T-helper 2 cell treated with Interferon-gamma antibody and Interleukin-4, amounts not matched to agents 5 μg/mL and 100 μg/mL, for 36 hours (primary cell): ENCODE measurements at regions not wholly inside any gene's neighbourhood (a gene's known extent, or its start where the extent isn't known, plus 50 kb on each side); places are given as distances from the start of the nearest gene placed in this dataset.
"Not testable (repeated sequence)": the region's sequence is repeated elsewhere in the genome, so short reads cannot be mapped to it uniquely, and the experiment has no call there.

Source experiments
- DNase-seq: peaks from one replicate; pipeline ENCODE4 v3.0.0; 2021; ENCODE audit warnings: low spot score
- H3K27ac Mint-ChIP-seq: one replicate; pipeline ENCODE4 v1.8.0; 2021; ENCODE audit warnings: mild to moderate bottlenecking, mixed read lengths
- H3K27me3 Mint-ChIP-seq: one replicate; pipeline ENCODE4 v1.8.0; 2021; ENCODE audit warnings: low read depth, mixed read lengths
- H3K36me3 Mint-ChIP-seq: one replicate; pipeline ENCODE4 v1.8.0; 2021; ENCODE audit warnings: low read depth, mixed read lengths
- H3K4me1 Mint-ChIP-seq: one replicate; pipeline ENCODE4 v1.8.0; 2021; ENCODE audit warnings: low read depth, mixed read lengths
- H3K4me3 Mint-ChIP-seq: one replicate; pipeline ENCODE4 v1.8.0; 2022; ENCODE audit warnings: mild to moderate bottlenecking, moderate library complexity, mixed read lengths
- H3K9me3 Mint-ChIP-seq: one replicate; pipeline ENCODE4 v1.8.0; 2021; ENCODE audit warnings: mixed read lengths

DNA sequence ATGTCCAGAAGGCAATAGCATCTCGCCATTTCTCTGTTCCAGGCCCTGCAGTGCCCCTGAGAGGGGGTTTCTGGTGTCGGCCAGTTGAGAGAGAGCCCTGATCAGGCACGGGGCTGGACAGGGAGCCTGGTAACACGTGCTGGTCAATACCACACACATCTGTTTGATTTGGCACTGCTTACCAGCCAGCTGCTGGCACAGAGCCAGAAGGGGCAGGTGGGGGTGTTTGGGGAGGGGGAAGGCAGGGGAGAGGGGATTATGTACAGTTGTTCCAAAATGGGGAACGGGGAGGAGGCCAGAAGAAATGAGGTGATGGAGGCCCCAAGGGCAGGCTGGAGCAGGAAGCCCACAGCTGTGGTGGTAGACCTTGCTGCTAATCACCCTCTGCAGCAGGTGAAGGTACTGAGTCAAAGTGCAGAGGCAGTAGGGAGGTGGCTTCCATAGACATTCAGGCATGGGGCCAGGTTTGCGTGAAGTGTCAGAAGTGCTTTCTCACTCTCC lies 153.5 kb upstream of the LPP start:
- H3K4me1 Mint-ChIP-seq: peaks cover 75% of the 10 kb centered on the region
- peak overlapping the region; percentile 81 for H3K4me3 Mint-ChIP-seq
- DNase-seq: no peak
- H3K36me3 Mint-ChIP-seq: peaks cover 6% of the 10 kb centered on the region
- no peaks in the 10 kb centered on the region for H3K27me3 Mint-ChIP-seq
- H3K27ac Mint-ChIP-seq: peak overlapping the region; percentile 97
- peaks cover 4% of the 10 kb centered on the region for H3K9me3 Mint-ChIP-seq

GRCh38 chr3:188001093-188001492 lies 152.9 kb upstream of the LPP start:
- H3K27me3 Mint-ChIP-seq: no peaks in the 10 kb centered on the region
- peaks cover 5% of the 10 kb centered on the region for H3K36me3 Mint-ChIP-seq
- DNase-seq: no peak
- H3K4me3 Mint-ChIP-seq: peak overlapping the region; percentile 81
- H3K27ac Mint-ChIP-seq: peak overlapping the region; percentile 97
- peaks cover 4% of the 10 kb centered on the region for H3K9me3 Mint-ChIP-seq
- H3K4me1 Mint-ChIP-seq: peaks cover 69% of the 10 kb centered on the region

DNA sequence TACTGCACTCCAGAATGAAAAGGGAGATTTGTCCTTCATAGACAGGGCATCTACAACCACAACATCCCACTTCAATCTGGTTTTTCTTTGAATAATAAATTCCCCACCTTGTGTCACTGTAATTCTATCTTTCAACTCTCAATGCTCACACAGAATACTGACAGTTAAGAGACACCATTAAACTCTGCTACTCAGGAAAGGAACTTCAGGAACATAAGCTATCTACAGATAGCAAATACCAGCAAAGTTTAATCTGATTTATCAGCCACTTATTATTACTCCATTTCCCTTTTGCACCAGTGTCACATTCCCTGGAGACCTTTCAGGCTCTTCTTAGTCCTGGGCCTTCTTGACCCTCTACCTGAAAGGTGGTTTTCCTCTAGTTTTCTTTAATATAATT lies 152.0 kb upstream of the LPP start:
- H3K9me3 Mint-ChIP-seq: peaks cover 4% of the 10 kb centered on the region

GRCh38 chr3:188002626-188003138 lies 151.3 kb upstream of the LPP start:
- DNase-seq: no peak
- Mint-ChIP-seq H3K9me3 (peaks cover 4% of the 10 kb centered on the region), H3K4me1 (peaks cover 65% of the 10 kb centered on the region), H3K36me3 (peaks cover 4% of the 10 kb centered on the region), H3K4me3 (no peak overlapping the region), H3K27ac (no peak overlapping the region), H3K27me3 (no peaks in the 10 kb centered on the region)

More for the DNA sequence above, 152.0 kb upstream of the LPP start:
- H3K4me3 Mint-ChIP-seq: no peak overlapping the region
- H3K27me3 Mint-ChIP-seq: no peaks in the 10 kb centered on the region
- DNase-seq: no peak
- H3K4me1 Mint-ChIP-seq: peaks cover 68% of the 10 kb centered on the region
- H3K36me3 Mint-ChIP-seq: peaks cover 4% of the 10 kb centered on the region
- peak overlapping the region; percentile 12 for H3K27ac Mint-ChIP-seq

GRCh38 chr3:188003188-188004171 lies 150.5 kb upstream of the LPP start:
- no peak for DNase-seq
- no peak overlapping the region for H3K4me3 Mint-ChIP-seq
- peaks cover 61% of the 10 kb centered on the region for H3K4me1 Mint-ChIP-seq
- H3K36me3 Mint-ChIP-seq: peaks cover 4% of the 10 kb centered on the region
- H3K27ac Mint-ChIP-seq: peak overlapping the region; percentile 38
- peaks cover 8% of the 10 kb centered on the region for H3K9me3 Mint-ChIP-seq
- H3K27me3 Mint-ChIP-seq: no peaks in the 10 kb centered on the region

- Mint-ChIP-seq H3K36me3 (peaks cover 4% of the 10 kb centered on the region), H3K9me3 (peaks cover 10% of the 10 kb centered on the region), H3K4me3 (no peak overlapping the region), H3K27me3 (peaks cover 5% of the 10 kb centered on the region), H3K4me1 (peaks cover 30% of the 10 kb centered on the region), H3K27ac (no peak overlapping the region)
- DNase-seq: no peak
These were observed 147.1 kb upstream of the LPP start for GRCh38 chr3:188006726-188007393.

DNA sequence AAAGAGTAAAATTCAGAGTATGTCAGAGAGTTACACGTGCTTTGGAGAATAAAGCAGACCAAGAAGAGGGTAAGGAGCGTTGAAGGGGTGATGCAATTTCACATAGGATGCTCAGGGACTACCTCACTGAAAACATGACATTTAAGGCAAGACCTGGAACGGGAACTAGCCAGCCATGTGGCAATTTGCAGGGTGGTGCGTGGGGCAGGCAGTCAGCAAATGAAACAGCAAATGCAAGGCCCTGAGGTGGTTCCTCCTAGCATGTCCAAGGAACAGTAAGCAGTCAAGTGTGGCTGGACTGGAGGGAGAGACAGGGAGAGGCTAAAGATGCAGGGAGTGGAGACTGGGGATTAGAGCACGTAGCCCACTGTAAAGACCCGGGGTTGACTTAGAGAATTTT lies 146.1 kb upstream of the LPP start:
- H3K36me3 Mint-ChIP-seq: peaks cover 4% of the 10 kb centered on the region
- no peak for DNase-seq
- H3K4me1 Mint-ChIP-seq: peaks cover 20% of the 10 kb centered on the region
- H3K27me3 Mint-ChIP-seq: peaks cover 5% of the 10 kb centered on the region
- peaks cover 10% of the 10 kb centered on the region for H3K9me3 Mint-ChIP-seq
- H3K4me3 Mint-ChIP-seq: no peak overlapping the region
- H3K27ac Mint-ChIP-seq: no peak overlapping the region

DNA sequence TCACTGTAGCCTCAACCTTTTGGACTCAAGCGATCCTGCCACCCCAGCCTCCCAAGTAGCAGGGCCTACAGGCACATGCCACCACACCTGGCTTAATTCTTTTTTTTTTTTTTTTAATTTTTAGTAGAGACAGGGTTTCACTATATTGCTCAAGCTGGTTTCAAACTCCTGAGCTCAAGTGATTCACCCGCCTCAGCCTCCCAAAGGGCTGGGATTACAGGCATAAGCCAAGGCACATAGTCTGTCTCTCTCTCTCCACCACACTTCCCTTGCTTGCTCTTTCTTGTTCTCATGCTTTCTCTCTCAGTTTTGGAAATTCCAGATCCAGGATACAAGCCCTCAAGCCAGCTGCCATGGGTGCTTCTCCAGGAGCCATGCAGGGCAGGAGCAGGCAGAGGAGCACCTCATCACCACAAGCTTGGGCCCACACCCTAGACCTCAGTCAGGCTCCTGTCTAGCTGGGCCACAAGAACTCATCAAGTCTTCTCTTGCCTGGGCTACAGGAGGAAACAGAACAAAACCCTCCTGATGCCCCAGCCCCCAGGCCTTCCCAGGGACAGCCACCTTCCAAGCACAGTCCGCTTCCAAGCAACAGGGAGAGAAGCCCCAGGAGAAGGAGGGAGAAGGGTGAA lies 145.3 kb upstream of the LPP start:
- Mint-ChIP-seq H3K27me3 (peaks cover 10% of the 10 kb centered on the region), H3K36me3 (peaks cover 4% of the 10 kb centered on the region), H3K9me3 (peaks cover 10% of the 10 kb centered on the region), H3K27ac (peak overlapping the region; percentile 34), H3K4me1 (peaks cover 15% of the 10 kb centered on the region), H3K4me3 (no peak overlapping the region)
- DNase-seq: no peak

DNA sequence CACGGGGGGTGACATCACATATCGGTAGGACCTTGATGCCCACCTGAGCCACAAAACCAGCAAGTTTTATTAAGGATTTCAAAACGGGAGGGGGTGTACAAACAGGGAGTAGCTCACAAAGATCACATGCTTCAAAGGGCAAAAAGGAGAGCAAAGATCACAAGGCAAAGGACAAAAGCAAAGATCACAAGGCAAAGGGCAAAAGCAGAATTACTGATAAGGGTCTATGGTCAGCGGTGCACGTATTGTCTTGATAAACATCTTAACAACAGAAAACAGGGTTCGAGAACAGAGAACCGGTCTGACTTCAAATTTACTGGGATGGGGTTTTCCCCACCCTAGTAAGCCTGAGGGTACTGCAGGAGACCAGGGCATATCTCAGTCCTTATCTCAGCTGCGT lies 143.5 kb upstream of the LPP start:
- Mint-ChIP-seq H3K36me3 (peaks cover 4% of the 10 kb centered on the region), H3K4me3 (no peak overlapping the region), H3K4me1 (peaks cover 15% of the 10 kb centered on the region), H3K27me3 (peaks cover 21% of the 10 kb centered on the region), H3K9me3 (peaks cover 15% of the 10 kb centered on the region), H3K27ac (no peak overlapping the region)
- DNase-seq: no peak

DNA sequence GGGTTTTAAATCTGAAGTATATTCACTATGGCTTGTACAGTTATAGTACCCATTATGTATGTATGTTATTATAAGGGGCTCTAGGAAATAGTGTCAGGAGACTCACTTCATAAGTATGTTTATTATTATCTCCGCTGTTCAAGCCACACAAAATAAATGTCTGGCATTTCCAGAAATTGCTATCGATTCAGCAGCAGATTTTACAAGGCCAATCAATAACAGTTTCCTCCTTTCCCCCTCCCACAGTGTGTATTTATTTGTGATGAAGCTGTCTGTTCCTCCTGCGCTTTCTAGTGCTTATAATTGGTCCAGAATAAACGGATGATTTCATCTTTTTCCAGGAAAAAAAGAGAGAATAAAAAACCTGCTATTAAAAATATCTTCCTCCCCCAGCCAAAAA lies 134.2 kb upstream of the LPP start:
- H3K36me3 Mint-ChIP-seq: peaks cover 5% of the 10 kb centered on the region
- DNase-seq: no peak
- peaks cover 25% of the 10 kb centered on the region for H3K27me3 Mint-ChIP-seq
- no peak overlapping the region for H3K27ac Mint-ChIP-seq
- no peak overlapping the region for H3K4me3 Mint-ChIP-seq
- peaks cover 6% of the 10 kb centered on the region for H3K4me1 Mint-ChIP-seq
- H3K9me3 Mint-ChIP-seq: peaks cover 13% of the 10 kb centered on the region

DNA sequence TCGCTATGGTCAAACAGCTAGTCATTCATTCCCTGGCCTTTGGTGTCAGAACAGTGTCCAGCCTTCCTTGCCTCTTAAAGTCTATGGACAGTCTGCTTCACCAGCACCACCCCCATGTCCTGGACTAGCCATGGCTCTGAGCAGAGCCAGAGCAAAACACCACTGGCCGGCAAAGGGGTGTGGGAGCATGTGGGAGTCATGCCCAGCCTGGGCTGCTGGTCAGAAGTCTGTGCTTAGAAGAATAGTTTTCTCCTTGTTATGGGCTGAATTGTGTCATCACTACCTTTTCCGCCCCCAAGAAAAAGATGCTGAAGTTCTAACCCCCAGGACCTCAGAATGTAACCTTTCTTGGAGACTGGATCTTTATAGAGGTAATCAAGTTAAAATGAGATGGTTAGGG lies 132.9 kb upstream of the LPP start:
- H3K27ac Mint-ChIP-seq: no peak overlapping the region

DNA sequence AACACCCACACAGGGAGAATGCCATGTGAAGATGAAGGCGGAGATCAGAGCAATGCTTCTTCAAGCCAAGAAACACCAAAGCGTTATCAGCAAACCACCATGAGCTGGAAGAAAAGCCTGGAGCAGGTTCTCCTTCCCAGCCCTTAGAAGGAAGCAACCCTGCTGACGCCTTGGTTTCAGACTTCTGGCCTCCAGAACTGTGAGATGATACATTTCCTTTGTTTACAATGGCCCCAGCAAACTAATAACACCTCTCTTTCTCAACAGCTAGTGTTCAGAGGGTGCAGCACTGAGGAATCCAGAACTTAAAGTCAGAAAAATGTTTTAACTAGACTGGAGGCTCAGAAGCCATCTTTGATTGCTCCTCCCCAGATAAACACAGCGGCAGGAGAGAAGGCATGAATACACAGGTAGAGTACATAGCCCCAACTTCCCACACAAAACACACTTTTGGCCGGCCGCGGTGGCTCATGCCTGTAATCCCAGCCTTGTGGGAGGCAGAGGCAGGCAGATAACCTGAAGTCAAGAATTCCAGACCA lies 132.4 kb upstream of the LPP start:
- peaks cover 17% of the 10 kb centered on the region for H3K27me3 Mint-ChIP-seq
- H3K27ac Mint-ChIP-seq: no peak overlapping the region
- H3K4me1 Mint-ChIP-seq: peaks cover 6% of the 10 kb centered on the region
- no peak overlapping the region for H3K4me3 Mint-ChIP-seq
- DNase-seq: no peak
- H3K9me3 Mint-ChIP-seq: peaks cover 12% of the 10 kb centered on the region
- peaks cover 5% of the 10 kb centered on the region for H3K36me3 Mint-ChIP-seq

More for the DNA sequence above, 132.9 kb upstream of the LPP start:
- Mint-ChIP-seq H3K9me3 (peaks cover 12% of the 10 kb centered on the region), H3K27me3 (peaks cover 19% of the 10 kb centered on the region), H3K4me3 (no peak overlapping the region), H3K4me1 (peaks cover 6% of the 10 kb centered on the region), H3K36me3 (peaks cover 5% of the 10 kb centered on the region)
- no peak for DNase-seq

GRCh38 chr3:188022902-188023301 lies 131.1 kb upstream of the LPP start:
- H3K36me3 Mint-ChIP-seq, DNase-seq, H3K4me3 Mint-ChIP-seq, H3K4me1 Mint-ChIP-seq, H3K27ac Mint-ChIP-seq, H3K27me3 Mint-ChIP-seq: not testable (repeated sequence)
- peaks cover 12% of the 10 kb centered on the region for H3K9me3 Mint-ChIP-seq
